GM21526 (cell line): ENCODE measurements at regions not wholly inside any gene's neighbourhood (a gene's known extent, or its start where the extent isn't known, plus 50 kb on each side); places are given as distances from the start of the nearest gene placed in this dataset.
A peak's percentile ranks its signal among the peaks of the same experiment; 100 is the strongest.

ENCODE experiments used
- ATAC-seq: cut with Tn5 transposase; IDR thresholded peaks from one replicate; pipeline ENCODE4 v1.9.1; 2021; ENCODE audit warnings: moderate library complexity; ENCODE audit not compliant: unreplicated experiment, low FRiP score

DNA sequence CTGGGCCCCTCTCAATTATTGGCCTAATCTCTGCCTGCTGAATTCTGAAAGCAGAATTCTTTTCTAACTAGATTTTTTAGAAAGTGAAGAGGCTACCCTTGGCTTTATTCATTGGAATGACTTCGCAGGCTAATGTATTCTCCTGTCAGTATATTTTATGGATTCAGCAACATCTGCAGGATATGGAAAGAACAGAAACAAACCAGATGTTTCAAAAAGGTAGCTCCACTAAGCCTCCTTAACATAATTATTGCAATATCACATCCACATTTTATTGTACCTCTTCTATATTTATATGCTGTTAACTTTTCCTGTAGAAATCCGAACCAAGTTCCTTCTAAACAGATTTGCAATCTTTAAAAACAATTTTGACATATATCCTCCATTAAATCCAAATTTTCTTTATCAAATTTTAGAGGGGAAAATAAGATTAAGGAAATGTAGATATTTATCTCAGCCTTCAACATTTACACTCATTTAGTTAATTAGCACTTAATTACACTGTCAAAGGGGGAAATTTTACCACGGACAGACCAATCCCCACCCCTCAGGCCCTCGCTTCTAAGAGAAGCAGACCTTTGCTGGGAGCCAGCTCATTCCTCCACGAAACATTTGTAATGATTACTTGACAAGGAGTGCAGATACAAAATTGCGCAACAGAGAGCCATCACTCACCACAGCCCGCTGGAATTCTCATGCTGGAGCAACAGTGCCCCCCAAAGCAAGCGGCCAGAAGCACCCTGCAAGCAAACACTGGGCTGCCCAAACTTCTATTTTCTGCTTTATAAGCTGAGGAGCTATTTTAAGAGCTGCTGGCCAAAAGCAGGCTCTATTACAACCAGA is 253.4 kb downstream of the ETAA1 start:
- ATAC-seq, result no peak

- ATAC-seq, result no peak
Observed at GRCh38 chr2:67651565-67651964, 254.4 kb downstream of the ETAA1 start.

DNA sequence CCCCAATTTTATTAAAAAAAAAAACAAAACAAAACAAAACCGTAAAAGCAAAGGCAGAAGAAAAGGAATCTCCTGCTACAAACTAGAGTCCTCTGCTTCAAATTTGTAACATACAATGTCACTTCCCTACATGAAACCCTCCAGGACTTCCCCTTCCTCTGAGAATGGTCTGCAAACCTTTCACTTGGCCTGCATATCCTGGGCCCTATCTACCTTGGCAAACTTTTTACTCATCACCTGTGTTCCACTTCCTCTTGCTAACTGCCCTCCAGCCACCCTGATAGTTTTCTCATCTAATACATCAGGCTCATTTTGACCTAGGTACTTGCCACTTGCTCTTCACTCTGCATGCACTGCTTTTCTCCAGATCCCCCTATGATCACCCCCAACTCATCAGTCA is 255.5 kb downstream of the ETAA1 start:
- peak; percentile 73 for ATAC-seq

- no peak for ATAC-seq
Observed at GRCh38 chr2:67656875-67657274, 259.7 kb downstream of the ETAA1 start.

DNA sequence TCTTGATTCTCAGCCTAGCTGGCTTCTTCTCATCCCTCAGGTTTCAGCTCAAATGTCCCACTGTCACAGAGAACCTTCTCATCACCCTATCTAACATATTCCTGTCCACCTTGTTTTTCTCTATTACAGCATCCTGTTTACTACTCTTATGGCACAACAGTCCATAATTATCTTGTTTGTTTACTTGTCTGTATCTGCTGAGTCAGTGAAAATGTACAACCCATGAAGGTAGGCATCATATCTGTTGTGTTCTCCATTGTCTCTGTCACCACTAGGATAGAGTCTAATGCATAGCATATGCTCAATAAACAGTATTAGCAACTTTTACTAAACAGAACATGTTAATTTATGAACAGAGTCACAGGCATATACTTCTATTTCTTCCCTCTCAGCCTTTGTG is 261.7 kb downstream of the ETAA1 start:
- no peak for ATAC-seq

- ATAC-seq, result no peak
Observed at GRCh38 chr2:67660015-67660602, 263.0 kb downstream of the ETAA1 start.

- ATAC-seq, result no peak
Observed at GRCh38 chr2:67660871-67661270, 263.7 kb downstream of the ETAA1 start.

- ATAC-seq, result no peak
Observed at GRCh38 chr2:67662222-67662621, 265.1 kb downstream of the ETAA1 start.

GRCh38 chr2:67663776-67664175 is 266.6 kb downstream of the ETAA1 start:
- no peak for ATAC-seq

DNA sequence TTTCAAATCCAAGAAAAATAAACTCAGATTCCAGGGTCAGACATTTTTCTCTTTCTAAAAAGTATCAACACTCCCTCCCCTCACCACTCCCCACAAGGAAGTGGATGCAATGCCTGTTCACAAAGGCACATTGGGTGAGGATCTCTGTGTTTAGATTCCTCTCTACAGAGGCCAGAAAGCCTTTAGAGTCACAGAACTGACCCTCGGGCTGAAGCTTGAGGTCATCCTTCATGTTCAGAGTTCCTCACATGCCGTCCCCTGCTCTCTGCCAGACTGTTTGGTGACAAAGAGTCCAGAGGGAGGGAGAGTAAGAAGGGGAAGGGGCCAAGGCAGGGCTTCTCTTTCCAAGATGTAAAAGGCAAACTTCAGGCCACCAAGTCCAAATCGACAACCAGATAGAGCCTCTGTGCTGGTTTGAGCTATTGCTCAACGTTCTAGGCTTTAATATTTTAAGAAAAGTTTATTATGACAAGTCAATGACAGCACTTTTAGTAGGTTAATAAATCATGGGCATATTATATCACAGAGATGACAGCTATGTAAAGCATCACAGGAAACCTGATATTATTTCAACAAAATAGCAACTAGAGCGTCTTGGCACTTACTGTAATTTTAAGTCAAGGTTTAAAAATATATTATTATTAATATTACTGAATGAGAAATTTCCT is 269.4 kb downstream of the ETAA1 start:
- no peak for ATAC-seq

DNA sequence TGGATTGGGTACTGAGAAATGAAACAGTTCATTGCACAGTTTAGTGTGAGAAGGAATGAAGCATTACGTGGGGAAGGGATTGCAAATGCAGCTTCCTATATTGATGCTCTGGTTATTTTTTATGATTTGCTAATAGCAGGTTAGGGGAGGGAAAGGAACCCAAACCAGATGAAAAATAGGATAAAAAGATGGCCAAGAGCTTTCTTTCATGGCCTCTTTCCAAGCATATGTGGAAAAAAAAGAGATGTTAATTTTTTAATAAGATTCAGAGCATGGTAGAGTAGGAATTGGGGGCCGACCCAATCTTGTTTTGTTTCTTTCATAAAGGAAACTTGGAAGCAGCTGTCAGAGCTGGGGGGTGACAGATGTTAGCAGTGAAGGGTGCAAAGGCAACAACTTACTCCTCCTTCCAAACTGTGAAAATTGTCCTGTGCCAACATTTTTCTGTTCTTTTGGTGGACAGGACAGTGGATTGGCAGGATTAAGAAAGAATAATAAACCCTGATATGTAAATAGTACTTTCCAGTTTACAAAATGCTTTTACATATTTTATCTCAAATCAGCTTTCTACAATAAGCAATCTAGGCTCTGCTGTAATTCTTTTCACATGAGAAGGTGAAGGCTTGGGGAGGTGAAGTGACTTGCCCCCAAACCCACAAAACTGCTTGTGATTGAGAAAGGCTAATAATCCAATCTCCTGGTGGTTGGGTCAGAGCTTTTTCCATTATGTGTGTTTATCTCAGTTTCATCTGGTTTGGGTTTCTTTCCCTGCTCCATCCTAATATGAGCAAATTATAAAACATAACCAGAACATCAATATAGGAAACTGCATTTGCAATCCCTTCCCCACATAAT is 270.1 kb downstream of the ETAA1 start:
- ATAC-seq, result no peak

- no peak for ATAC-seq
Observed at GRCh38 chr2:67668538-67668937, 271.4 kb downstream of the ETAA1 start.

GRCh38 chr2:67669168-67669567 is 272.0 kb downstream of the ETAA1 start:
- ATAC-seq, result no peak

- no peak for ATAC-seq
Observed at GRCh38 chr2:67669766-67670165, 272.6 kb downstream of the ETAA1 start.

GRCh38 chr2:67670747-67671183 is 273.6 kb downstream of the ETAA1 start:
- no peak for ATAC-seq

GRCh38 chr2:67671464-67672450 is 274.6 kb downstream of the ETAA1 start:
- ATAC-seq, result no peak

- ATAC-seq, result no peak
Observed at GRCh38 chr2:67674668-67675067, 277.5 kb downstream of the ETAA1 start.

- no peak for ATAC-seq
Observed at GRCh38 chr2:67684991-67685390, 287.9 kb downstream of the ETAA1 start.

GRCh38 chr2:67686254-67686653 is 289.1 kb downstream of the ETAA1 start:
- no peak for ATAC-seq

DNA sequence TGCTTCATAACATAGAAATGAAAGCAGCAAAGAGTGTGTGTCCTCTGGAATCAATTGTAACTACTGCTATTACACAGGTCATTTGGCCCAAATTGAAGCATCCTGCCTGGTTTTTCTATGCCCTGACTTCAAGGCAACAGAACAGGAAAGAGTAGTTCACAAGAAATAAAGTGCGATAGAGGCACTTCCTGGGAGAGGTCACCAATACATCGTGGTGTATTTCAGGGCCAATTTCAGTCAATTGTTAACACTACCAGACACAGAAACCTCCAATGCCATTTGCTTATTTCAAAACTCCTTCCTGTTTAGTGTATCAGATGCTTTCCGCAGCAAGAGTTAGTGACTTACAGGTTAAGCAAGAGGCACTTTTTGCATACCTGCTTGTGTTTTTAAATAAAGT is 292.1 kb downstream of the ETAA1 start:
- no peak for ATAC-seq
